ENCODE measurements at regions not wholly inside any gene's neighbourhood (a gene's known extent, or its start where the extent isn't known, plus 50 kb on each side); places are given as distances from the start of the nearest gene placed in this dataset.

- TF ChIP-seq PBX3 (IDR thresholded peaks at IDR 0.05; ENCODE audit: insufficient replicate concordance, low read depth, low read length) (no peak), FOS (IDR thresholded peaks at IDR 0.05; ENCODE audit: borderline replicate concordance, extremely low read depth, insufficient read length) (no peak), TBL1XR1 (IDR thresholded peaks at IDR 0.05; ENCODE audit: low read depth, low read length) (no peak), CHD2 (IDR thresholded peaks at IDR 0.05; ENCODE audit: borderline replicate concordance, low read depth, low read length) (no peak), SPI1 (IDR thresholded peaks at IDR 0.05; ENCODE audit: borderline replicate concordance, insufficient read depth, low read depth, low read length) (no peak), POLR2A (IDR thresholded peaks at IDR 0.05; ENCODE audit: low read depth, low read length) (no peak), EZH2 (IDR thresholded peaks at IDR 0.05; ENCODE audit: borderline replicate concordance, control insufficient read depth, low read depth, low read length) (no peak), SIN3A (IDR thresholded peaks at IDR 0.05; ENCODE audit: low read depth, low read length) (no peak), REST (IDR thresholded peaks at IDR 0.05; ENCODE audit: low read depth, low read length) (no peak), NFYB (IDR thresholded peaks at IDR 0.05; ENCODE audit: insufficient read depth, low read depth, low read length) (no peak), HDGF (IDR thresholded peaks at IDR 0.05) (no peak), RFX5 (IDR thresholded peaks at IDR 0.05; ENCODE audit: low read depth, low read length) (no peak)
- TF ChIP-seq, protein P1, sequence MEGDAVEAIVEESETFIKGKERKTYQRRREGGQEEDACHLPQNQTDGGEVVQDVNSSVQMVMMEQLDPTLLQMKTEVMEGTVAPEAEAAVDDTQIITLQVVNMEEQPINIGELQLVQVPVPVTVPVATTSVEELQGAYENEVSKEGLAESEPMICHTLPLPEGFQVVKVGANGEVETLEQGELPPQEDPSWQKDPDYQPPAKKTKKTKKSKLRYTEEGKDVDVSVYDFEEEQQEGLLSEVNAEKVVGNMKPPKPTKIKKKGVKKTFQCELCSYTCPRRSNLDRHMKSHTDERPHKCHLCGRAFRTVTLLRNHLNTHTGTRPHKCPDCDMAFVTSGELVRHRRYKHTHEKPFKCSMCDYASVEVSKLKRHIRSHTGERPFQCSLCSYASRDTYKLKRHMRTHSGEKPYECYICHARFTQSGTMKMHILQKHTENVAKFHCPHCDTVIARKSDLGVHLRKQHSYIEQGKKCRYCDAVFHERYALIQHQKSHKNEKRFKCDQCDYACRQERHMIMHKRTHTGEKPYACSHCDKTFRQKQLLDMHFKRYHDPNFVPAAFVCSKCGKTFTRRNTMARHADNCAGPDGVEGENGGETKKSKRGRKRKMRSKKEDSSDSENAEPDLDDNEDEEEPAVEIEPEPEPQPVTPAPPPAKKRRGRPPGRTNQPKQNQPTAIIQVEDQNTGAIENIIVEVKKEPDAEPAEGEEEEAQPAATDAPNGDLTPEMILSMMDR (IDR thresholded peaks at IDR 0.05 in 2 of 3, conservative IDR thresholded peaks at IDR 0.05 in 1 of 3; ENCODE audit: control insufficient read depth in 2 of 3, extremely low read depth in 1 of 3, insufficient read depth in 1 of 3, low read depth in 3 of 3, low read length in 3 of 3) = no peak
- TF ChIP-seq, protein P2, sequence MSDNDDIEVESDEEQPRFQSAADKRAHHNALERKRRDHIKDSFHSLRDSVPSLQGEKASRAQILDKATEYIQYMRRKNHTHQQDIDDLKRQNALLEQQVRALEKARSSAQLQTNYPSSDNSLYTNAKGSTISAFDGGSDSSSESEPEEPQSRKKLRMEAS (IDR thresholded peaks at IDR 0.05; ENCODE audit: low read depth, low read length) = no peak
Measured at GRCh38 chr2:81181845-81182244, 877.3 kb upstream of the LRRTM1 start.
